MM.1S (cell line): ENCODE measurements at regions not wholly inside any gene's neighbourhood (a gene's known extent, or its start where the extent isn't known, plus 50 kb on each side); places are given as distances from the start of the nearest gene placed in this dataset.

Experiments
- DNase-seq: peaks from one replicate; pipeline ENCODE4 v3.0.0-alpha.2; 2015
- H2AFZ ChIP-seq: fragments of 300-600 bp; sonication (generic); 2 replicates; pipeline ENCODE4 v1.6.0; 2016; ENCODE audit warnings: antibody characterized with exemption, low read length
- H3F3A ChIP-seq: fragments of 300-600 bp; sonication (generic); 2 replicates; pipeline ENCODE4 v1.6.1; 2016; ENCODE audit warnings: mild to moderate bottlenecking, antibody characterized with exemption, low read length, moderate library complexity, mixed read lengths; ENCODE audit not compliant: insufficient read depth
- H3K27ac ChIP-seq: fragments of 300-600 bp; sonication (generic); 2 replicates; pipeline ENCODE4 v1.5.1; 2016; ENCODE audit warnings: mild to moderate bottlenecking, low read length
- H3K27me3 ChIP-seq: fragments of 300-600 bp; sonication (generic); replicated peaks from 2 replicates; pipeline ENCODE4 v1.6.0; 2016; ENCODE audit warnings: low read length; ENCODE audit not compliant: insufficient read depth
- H3K36me3 ChIP-seq: fragments of 300-600 bp; sonication (generic); replicated peaks from 2 replicates; pipeline ENCODE4 v1.6.1; 2016; ENCODE audit warnings: mild to moderate bottlenecking, low read length, mixed read lengths; ENCODE audit not compliant: insufficient read depth
- H3K4me1 ChIP-seq: fragments of 300-600 bp; sonication (generic); 2 replicates; pipeline ENCODE4 v1.6.1; 2016; ENCODE audit warnings: low read length, mixed read lengths
- H3K4me2 ChIP-seq: fragments of 300-600 bp; sonication (generic); 2 replicates; pipeline ENCODE4 v1.6.0; 2016; ENCODE audit warnings: low read depth, low read length
- H3K4me3 ChIP-seq: fragments of 300-600 bp; sonication (generic); 2 replicates; pipeline ENCODE4 v1.5.1; 2016; ENCODE audit warnings: low read length, mixed read lengths
- H3K79me2 ChIP-seq: fragments of 300-600 bp; sonication (generic); 2 replicates; pipeline ENCODE4 v1.6.1; 2016; ENCODE audit warnings: mixed run types, low read length, mixed read lengths
- H3K9ac ChIP-seq: fragments of 300-600 bp; sonication (generic); 2 replicates; pipeline ENCODE4 v1.6.1; 2016; ENCODE audit warnings: low read length, mixed read lengths
- H3K9me2 ChIP-seq: fragments of 300-600 bp; sonication (generic); replicated peaks from 2 replicates; pipeline ENCODE4 v1.6.1; 2016; ENCODE audit warnings: mild to moderate bottlenecking, low read length, mixed read lengths; ENCODE audit not compliant: insufficient read depth
- H3K9me3 ChIP-seq: fragments of 300-600 bp; sonication (generic); replicated peaks from 2 replicates; pipeline ENCODE4 v1.6.1; 2016; ENCODE audit warnings: mild to moderate bottlenecking, low read length, mixed read lengths; ENCODE audit not compliant: insufficient read depth
- H4K20me1 ChIP-seq: fragments of 300-600 bp; sonication (generic); 2 replicates; pipeline ENCODE4 v1.6.1; 2016; ENCODE audit warnings: mild to moderate bottlenecking, low read length, moderate library complexity, mixed read lengths; ENCODE audit not compliant: insufficient read depth
- EZH2 ChIP-seq: fragments of 300-600 bp; sonication (generic); optimal IDR thresholded peaks from 2 replicates; pipeline ENCODE3; 2017; ENCODE audit warnings: low read depth, mild to moderate bottlenecking, antibody characterized with exemption, low read length, mixed read lengths
- EZH2phosphoT487 ChIP-seq: fragments of 300-600 bp; sonication (generic); IDR thresholded peaks from 2 replicates; pipeline ENCODE4 v1.6.1; 2018; ENCODE audit warnings: antibody characterized with exemption, low read length
- TF ChIP-seq, protein P1 (sequence below): fragments of 300-600 bp; sonication (generic); IDR thresholded peaks from 2 replicates; pipeline ENCODE4 v1.5.1; 2016; ENCODE audit warnings: antibody characterized with exemption, low read length, mixed read lengths

GRCh38 chr5:87120518-87121303 lies 147.0 kb upstream of the RASA1 start:
- H3K36me3 ChIP-seq = no peaks in the 10 kb centered on the region
- peaks cover 68% of the 10 kb centered on the region for H3K4me1 ChIP-seq
- no peaks in the 10 kb centered on the region for H3K27me3 ChIP-seq
- peak overlapping the region; percentile 76 for H3K9ac ChIP-seq
- H3K27ac ChIP-seq = peak overlapping the region; percentile 97
- H3K9me3 ChIP-seq = no peaks in the 10 kb centered on the region
- H2AFZ ChIP-seq = 0 out of 2 replicates have a peak overlapping the region, but pooled peaks have one; percentile 2
- peak overlapping the region; percentile 80 for H3K4me2 ChIP-seq
- H3K9me2 ChIP-seq = no peaks in the 10 kb centered on the region
- peak; percentile 74 for DNase-seq
- H3K4me3 ChIP-seq = peak overlapping the region; percentile 27; the same call in 1 of the 2 replicates
- TF ChIP-seq, protein P1, sequence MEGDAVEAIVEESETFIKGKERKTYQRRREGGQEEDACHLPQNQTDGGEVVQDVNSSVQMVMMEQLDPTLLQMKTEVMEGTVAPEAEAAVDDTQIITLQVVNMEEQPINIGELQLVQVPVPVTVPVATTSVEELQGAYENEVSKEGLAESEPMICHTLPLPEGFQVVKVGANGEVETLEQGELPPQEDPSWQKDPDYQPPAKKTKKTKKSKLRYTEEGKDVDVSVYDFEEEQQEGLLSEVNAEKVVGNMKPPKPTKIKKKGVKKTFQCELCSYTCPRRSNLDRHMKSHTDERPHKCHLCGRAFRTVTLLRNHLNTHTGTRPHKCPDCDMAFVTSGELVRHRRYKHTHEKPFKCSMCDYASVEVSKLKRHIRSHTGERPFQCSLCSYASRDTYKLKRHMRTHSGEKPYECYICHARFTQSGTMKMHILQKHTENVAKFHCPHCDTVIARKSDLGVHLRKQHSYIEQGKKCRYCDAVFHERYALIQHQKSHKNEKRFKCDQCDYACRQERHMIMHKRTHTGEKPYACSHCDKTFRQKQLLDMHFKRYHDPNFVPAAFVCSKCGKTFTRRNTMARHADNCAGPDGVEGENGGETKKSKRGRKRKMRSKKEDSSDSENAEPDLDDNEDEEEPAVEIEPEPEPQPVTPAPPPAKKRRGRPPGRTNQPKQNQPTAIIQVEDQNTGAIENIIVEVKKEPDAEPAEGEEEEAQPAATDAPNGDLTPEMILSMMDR = no peak
- TF ChIP-seq EZH2 = no peak
- no peak for TF ChIP-seq EZH2phosphoT487
- peaks cover 60% of the 10 kb centered on the region for H3F3A ChIP-seq
- H4K20me1 ChIP-seq = no peaks in the 10 kb centered on the region
- no peaks in the 10 kb centered on the region for H3K79me2 ChIP-seq

DNA sequence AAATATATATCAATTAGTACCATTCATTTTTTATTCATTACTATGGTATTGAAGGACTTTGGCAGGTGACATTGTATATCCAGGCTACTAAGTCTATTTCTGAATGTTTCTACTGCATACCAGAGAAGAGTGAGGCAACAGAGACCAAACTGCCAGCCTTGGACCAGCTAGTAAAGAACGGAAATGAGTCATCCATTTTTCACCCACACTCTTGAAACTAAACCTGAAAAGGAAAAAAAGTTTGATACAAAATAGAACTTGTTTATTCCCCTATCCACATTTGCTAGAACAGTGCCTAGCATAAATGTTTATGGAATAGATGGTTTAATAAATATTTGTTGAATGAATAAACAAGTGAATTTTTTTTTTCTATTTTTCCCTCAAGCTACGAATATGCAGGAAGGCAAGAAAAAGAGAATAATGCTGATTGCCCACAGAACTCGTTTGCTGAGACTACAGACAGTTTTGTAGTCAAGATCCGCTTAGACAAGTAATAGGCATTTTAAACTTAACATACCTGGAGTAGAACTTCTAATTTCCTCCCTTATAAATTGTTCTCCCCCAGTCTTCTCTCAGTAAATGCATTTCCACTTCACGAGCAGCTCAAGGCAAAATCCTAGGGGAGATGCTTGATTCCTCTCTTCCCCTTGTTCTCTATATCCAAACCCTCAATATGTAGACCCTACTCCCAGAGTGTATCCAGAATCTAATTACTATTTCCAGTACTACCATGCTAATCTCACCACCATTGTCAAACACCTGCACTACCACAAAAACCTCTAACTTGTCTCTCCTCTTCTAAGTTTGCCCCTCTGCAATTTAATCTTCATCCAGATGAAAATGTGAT lies 146.2 kb upstream of the RASA1 start:
- Histone ChIP-seq H3K79me2 (no peaks in the 10 kb centered on the region), H3K9me2 (no peaks in the 10 kb centered on the region), H3K9me3 (no peaks in the 10 kb centered on the region), H3K4me1 (peaks cover 60% of the 10 kb centered on the region), H3K4me2 (peak overlapping the region; percentile 80), H3F3A (peaks cover 56% of the 10 kb centered on the region), H3K27me3 (no peaks in the 10 kb centered on the region), H3K36me3 (no peaks in the 10 kb centered on the region), H3K27ac (peak overlapping the region; percentile 97), H2AFZ (peak overlapping the region; percentile 23; the same call in 1 of the 2 replicates), H3K4me3 (peak overlapping the region; percentile 51), H3K9ac (peak overlapping the region; percentile 76), H4K20me1 (no peaks in the 10 kb centered on the region)
- peak; percentile 90 for DNase-seq
- TF ChIP-seq, protein P1 = no peak
- TF ChIP-seq EZH2phosphoT487 = no peak
- no peak for TF ChIP-seq EZH2

- Histone ChIP-seq H3K27ac (peak overlapping the region; percentile 97), H3K27me3 (no peaks in the 10 kb centered on the region), H3F3A (peaks cover 48% of the 10 kb centered on the region), H3K4me2 (peak overlapping the region; percentile 80), H3K9me3 (no peaks in the 10 kb centered on the region), H3K36me3 (no peaks in the 10 kb centered on the region), H2AFZ (peak overlapping the region; percentile 23), H3K4me1 (peaks cover 52% of the 10 kb centered on the region), H3K9ac (peak overlapping the region; percentile 76), H3K9me2 (no peaks in the 10 kb centered on the region; the same call in 1 of the 2 replicates), H3K4me3 (peak overlapping the region; percentile 51), H3K79me2 (no peaks in the 10 kb centered on the region), H4K20me1 (no peaks in the 10 kb centered on the region)
- DNase-seq = peak; percentile 39
- TF ChIP-seq, protein P1 = no peak
- TF ChIP-seq EZH2phosphoT487 (no peak), EZH2 (no peak)
Observed at GRCh38 chr5:87122151-87122977, 145.3 kb upstream of the RASA1 start.
